GM19324 (cell line): ENCODE measurements at regions not wholly inside any gene's neighbourhood (a gene's known extent, or its start where the extent isn't known, plus 50 kb on each side); places are given as distances from the start of the nearest gene placed in this dataset.

Experiments
- ATAC-seq: cut with Tn5 transposase; IDR thresholded peaks from one replicate; pipeline ENCODE4 v1.9.1; 2021; ENCODE audit warnings: mild to moderate bottlenecking, moderate library complexity; ENCODE audit not compliant: unreplicated experiment, low FRiP score

DNA sequence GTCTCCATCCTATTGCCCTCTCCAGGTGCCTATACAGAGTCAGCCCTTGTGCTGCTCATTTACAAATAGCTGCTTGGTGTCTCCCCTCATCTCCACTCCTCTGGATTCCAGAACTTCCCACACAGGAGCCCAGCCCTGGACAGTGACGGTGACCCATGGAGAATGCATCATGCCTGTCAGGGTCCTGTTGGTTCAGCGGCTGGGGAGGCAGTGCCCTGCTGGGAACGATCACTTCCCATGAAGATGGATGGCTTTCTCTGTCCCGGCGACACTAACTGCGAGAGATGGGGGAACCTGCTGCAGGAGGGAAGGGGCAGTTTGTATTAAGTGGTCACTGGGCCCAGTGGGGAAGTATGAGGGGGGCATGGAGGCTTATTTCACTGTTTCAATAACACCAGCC lies 395.0 kb upstream of the TBX3 start:
- ATAC-seq = no peak

DNA sequence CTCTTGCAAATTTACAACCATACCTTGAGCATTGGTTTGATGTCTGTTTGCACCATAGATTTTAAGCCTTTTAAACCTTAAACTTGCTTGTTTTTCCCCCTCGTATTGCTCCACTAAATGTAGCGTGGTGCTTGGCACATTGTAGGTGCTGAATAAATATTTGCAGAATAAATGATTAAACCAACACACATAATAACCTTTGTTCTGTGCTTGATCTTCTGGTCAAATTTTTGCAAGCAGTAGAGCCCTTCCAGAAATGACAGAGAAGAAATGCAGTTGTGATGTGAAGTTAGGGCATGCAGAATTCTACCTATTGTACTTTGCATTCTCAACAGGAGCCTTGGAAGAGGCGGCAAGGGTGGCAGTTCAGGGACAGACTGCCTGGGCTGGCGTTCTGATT lies 394.4 kb upstream of the TBX3 start:
- no peak for ATAC-seq

DNA sequence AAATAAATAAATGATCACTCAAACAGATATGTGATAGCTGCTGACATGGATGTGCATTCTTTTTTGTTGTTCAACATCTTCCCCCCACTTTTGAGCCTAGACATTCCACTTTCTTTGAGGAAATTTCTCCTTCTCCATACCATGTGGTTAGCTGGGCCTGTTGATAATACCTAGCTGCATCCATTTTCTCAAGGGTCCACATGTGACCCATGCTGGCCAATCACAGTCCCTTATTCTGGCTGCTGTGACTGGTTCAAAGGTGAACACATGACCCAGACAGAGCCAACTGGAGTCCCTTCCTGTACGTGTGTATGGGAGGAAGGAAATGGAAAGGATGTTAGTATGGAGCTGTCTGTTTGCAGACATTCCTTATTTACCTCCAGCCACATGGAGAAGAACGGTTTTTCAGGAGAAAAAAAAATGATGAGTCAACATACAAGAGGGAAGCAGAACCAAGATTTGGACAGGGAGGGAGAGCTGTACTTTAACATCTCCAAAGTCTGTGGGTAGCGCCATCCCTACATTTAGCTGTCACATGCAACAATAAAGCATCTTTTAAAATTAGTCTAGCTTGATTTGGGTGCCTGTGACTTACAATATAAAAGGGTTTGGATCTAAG lies 391.7 kb upstream of the TBX3 start:
- no peak for ATAC-seq

DNA sequence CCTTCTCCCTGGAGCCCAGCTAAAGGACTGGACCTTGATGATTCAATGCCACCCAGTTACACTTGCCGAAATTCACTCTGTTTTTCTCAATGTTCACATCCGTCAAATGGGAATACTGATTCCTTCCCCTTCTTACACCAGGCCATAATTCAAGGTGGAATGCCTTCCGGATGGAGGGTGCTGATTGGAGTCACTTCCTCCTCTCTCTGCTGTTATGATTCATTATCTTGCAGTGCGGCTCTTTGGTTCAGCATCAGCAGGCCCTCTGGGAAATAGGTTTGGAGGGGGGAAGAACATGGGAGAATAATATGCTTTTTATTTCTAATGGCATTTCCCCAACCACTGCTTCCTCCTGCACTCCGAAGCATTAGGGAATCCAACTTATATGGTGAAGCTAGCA lies 390.6 kb upstream of the TBX3 start:
- ATAC-seq = no peak

DNA sequence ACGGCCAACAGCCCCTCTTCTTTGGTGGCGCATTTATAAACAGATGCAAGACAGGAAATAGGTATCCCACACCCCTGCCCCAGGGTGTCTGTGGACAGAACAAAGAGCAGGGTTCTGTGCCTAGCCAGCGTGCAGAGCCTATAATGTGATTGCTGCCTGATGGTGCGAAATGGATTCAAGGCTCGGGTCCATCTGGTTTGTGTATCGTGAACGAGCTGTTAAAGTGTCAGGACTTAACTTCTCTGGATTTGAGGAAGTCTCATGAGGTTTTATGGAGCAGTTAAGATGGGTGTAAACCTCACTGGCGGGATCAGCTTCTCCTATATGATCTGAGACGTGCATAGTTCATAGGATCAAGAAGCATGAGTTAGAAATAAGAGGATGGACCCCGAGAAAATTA lies 388.7 kb upstream of the TBX3 start:
- ATAC-seq = no peak

DNA sequence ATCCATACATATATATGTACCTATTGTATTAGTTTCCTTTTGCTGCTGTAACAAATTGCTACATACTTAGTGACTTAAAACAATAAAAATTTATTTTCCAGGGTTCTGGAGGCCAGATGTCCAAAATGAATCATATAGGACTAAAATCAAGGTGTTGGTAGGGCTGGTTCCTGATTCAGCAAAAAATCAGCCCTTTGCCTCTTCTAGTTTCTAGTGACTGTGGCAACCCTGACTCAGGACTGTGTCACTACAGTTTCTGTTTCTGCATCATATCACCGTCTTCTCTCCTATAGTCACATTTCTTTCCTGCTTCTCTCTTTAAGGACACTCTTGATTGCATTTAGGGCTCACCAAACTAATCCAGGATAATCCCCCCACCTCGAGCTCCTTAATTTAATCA lies 386.3 kb upstream of the TBX3 start:
- no peak for ATAC-seq

DNA sequence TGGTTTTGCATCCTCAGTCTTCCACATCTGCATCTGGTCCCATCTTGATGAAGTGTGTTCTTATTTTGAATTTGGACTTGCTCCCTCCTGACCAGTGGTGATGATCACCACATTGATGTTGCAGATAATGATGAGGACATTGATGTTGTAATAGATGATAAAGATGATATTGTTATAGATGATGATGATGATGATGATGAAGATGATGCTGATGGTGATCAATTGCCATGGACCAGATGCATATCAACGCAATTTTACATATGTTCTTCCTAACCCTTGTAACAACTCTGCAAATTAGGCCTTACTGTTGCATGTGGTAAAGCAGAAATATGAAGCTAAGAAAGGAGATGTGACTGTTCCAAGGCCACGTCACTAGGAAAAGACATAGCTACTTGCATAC lies 380.3 kb upstream of the TBX3 start:
- no peak for ATAC-seq

DNA sequence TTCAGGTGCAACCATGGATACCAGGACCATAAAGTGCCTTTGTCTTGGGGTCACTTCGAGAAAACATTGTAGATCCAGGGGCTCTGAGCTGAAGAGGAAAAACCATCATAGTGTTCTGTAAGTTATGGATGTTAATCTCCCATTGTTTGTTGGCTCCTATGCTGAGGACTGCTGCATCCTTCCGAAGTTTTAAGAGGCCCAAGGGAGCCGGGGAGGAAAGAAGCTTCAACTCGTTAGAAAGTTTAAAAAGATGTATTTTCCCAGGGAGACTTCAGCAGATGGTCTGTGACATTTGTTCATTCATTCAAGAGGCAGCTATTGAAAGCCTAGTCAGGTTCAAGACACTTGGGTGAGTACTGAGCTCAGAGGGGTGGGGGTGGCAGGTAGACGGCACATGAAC lies 378.8 kb upstream of the TBX3 start:
- no peak for ATAC-seq

DNA sequence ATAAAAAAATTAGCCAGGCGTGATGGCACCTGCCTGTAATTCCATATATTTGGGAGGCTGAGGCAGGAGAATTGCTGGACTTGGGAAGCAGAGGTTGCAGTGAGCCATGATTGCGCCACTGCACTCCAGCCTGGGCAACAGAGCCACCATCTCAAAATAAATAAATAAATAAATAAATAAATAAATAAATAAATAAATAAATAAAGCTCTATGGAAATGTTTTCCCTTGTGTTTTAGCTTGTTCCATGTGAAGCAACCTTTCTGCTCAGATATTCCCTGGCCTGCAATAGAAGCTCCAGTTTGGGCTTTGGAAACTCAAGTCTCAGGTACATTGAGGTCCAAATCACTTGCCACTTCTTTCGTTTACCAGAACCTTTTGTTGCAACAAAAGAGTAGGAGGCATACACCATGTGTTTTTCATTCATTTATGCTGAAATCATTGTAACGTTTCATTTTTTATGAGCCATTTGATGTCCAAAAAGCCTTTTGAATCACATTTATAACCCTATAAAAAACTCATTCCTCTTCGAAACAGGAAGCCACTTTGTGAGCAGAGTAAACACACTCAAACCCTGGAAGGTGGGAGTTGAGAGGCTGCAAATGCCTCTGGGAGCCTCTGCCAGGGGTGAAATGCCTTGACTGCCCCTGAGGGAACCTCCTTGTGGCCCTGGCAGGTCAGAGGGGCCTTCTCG lies 376.6 kb upstream of the TBX3 start:
- ATAC-seq = no peak

DNA sequence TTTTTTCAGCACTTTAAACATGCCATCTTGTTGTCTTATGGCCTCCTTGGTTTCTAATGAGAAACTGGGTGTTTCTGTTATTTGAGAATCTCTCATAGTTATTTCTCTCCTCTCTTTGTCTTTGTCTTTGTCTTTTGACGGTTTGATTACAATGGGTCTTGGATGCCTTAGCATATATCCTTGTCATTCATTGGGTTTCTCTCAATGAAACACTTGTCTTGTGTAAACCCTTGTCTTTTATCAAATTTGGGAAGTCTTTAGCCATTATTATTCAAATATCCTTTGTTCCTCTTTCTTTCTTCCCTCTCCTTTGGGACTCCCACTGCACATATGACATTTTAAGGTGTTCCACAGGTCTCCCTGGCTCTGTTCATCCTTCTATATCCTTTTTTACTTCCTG lies 373.5 kb upstream of the TBX3 start:
- ATAC-seq = no peak

DNA sequence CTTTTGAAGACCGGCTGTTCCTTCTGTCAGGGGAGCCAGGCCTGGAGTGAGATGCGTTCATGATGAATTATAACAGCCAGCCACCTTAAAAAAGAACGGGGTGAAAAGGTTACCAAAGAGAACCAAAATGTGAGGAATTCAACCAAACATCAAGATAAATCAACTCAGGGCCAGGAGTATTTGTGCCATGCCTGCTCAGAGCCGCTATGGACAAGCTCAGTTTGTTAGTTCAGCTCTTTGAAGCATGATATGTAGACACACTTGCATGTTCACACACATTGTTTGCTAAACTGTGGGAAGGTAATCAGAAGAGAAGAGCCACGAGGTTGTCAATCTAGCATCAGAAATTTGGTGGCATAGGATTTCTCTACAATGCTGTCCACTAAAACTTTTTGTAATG lies 367.4 kb upstream of the TBX3 start:
- no peak for ATAC-seq

DNA sequence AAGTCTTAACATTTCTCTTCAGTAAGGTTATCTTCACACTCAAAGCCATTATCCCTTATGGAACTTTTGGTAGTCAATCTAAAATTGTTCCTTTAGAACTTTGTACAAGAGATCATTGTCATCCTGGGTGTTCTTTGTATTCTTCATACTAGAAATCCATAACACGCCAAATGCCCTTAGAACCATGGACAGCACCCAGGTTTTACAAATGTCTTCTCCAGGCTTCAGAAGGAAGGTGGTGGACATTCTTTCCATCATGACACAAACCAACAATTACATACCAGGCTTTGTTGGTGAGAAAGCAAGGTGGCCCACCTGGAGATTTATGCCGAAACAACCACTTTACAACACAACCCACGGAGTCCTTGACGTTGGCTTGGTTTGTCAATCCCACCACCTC lies 365.6 kb upstream of the TBX3 start:
- no peak for ATAC-seq

DNA sequence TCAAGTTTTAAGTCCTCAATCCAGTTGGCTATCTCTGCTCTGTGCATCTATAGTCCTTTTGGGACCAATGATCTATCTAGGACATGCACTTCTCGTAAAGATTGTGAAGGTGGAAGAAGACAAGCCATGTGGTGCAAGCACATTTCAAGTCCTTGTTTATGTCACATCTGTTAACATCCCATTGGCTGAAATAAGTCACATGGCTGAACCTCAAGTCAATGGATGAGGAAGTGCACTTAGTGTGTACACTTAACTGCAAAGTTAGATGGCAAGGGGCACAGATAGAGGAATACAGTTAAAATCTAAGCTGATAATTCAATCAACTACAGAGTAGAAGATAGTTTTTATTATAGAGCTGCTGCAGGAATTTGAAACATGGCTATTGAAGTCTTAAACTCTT lies 362.8 kb upstream of the TBX3 start:
- ATAC-seq = no peak

DNA sequence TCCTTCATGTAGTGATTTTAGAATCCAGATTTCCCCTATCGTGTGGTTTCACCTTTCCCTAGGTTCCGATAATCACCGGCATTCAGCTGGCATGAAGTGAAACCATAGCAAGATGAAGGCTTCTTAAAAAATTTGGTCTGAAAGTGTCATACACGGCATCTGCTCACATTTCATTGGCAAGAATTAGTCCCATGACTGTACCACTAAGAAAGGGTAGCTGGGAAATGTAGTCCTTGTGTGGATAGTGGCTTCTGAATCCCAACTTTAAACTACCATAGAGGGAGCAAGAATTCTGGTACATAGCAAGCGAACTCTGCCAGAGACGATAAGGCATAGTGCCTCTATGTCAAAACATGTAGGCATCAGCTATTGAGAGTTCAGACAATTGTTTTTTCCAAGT lies 360.1 kb upstream of the TBX3 start:
- no peak for ATAC-seq

DNA sequence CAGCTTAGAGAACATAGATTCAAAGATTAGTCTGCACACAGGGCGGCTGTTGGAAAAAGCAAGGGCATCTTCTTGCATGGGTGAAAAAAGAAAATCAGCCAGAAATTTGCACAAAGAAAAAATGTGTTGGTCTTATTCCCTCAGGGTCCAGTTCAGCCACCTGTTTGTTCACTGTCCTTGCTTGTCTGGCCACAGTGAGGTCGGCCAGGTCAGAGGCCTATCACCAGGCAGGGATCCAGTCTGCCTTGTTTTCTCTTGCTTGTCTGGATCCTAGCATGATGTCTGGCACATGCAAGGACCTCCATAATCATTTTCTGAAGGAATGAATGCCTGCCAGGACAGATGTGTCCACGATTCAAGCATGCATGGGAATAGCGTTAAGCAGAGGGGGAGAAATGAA lies 359.1 kb upstream of the TBX3 start:
- ATAC-seq = no peak

DNA sequence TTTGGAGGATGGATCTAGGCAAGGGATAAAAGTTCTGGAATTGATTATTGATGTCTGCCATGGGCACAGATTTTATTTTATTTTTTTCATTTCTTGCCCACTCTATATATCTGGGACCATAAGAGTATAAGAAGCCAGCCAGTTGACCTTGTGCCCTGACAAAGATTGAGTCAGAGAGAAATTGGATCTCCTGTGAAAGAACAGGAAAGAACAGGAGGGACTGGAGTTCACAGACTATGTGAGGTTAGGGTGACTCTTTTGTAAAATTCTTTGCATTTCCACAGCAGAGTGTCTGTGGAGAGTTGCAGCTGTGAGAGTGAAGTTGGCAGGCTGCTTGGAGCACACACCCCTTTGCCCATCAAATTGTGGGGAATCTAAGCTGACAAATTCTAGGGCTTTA lies 358.4 kb upstream of the TBX3 start:
- ATAC-seq = no peak

DNA sequence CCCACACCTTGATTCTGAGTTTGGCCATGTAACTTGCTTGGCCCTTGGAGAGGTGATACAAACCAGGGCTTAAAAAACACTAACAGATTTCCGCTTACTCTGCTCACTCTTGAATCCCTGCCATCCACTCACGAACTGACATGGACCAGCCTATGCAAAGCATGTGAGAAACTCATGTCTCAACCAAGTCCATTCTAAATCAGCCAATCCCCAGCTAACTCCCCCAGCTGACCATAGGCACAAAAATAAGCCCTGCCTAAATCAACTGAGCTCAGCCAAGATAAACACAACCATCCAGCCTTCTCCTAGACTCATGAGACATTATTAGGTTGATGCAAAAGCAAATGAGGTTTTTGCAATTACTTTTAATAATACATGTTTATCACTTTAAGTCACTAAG lies 353.9 kb upstream of the TBX3 start:
- no peak for ATAC-seq

DNA sequence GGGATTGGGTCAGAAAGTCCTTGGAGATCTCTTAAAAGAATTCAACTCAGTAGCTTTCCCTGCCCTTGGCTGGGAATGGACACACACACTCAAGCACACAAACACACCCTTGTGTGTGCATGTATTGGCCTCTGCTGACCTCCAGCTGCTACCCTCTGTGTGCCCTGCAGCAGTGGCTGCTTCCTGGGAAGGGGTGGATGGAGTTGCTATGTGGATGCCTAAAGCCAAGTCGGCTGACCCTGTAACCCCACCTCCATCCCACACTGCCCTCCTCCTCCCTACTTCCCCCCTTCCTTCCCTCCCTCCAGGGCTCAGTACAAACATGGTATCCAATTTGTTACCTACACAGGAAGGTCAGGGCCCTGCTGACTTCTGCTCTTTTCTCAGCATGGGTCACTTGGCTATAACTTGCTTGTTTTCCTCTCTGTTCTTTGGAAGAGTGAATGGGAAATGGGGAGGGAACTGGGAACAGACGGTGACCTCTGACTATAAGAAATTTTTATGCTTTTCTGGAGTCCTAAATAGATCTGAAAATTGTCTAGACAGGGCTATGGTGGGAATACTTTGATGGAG lies 351.6 kb upstream of the TBX3 start:
- ATAC-seq = no peak

DNA sequence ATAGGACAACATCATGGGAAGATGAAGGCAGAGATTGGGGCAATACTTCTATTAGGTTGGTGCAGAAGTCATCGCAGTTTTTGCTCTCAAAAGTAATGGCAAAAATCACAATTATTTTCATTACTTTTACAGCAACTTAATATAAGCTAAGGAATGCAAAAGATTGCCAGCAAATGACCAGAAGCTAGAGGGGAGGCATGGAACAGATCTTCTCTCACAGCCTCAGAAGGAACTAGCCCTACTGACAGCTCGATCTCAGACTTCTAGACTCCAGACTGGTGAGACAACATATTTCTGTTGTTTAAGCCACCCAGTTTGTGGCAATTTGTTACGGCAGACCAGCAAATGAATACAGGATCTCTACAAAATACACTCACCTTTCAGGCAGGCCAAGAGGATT lies 348.5 kb upstream of the TBX3 start:
- no peak for ATAC-seq

DNA sequence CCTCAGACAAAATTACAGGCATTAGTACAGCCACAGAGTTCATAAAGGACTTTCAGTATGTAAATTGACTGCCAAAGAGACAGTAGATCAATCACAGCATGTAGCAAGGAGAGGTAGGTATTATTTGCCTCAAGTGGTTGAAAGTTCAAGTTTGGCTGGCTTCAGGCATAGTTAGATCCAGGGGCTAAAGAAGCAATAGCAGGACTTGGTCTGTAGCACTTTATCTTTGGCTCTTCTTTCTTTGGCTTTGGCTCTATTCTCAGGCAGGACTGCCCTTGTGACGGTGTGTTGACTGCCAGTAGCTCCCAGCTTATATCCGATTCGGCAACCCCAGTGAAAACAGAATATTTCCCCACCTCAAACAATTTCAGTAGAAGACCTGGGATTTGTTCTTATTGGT lies 346.0 kb upstream of the TBX3 start:
- no peak for ATAC-seq

DNA sequence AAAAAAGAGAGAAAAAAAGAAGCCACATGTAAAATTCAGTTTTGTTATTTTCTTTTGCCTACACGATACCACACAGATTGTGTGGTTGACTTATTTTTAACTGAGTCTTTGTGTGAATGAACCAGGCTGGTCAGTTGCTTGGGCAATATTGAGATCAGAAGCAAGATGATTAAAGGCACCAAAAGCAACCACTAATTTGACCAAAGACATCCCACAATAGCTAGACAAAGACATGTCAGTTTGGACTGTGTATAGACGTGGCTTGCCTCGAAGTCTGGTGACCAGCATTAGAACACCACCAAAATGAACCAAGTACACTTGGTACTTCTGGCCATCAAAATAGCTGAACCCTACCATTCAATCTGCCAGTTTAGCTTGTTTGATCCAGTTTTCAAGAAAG lies 340.6 kb upstream of the TBX3 start:
- ATAC-seq = no peak
